HG03045 (cell line): ENCODE measurements at regions not wholly inside any gene's neighbourhood (a gene's known extent, or its start where the extent isn't known, plus 50 kb on each side); places are given as distances from the start of the nearest gene placed in this dataset.

Source experiments
- ATAC-seq: cut with Tn5 transposase; IDR thresholded peaks from one replicate; pipeline ENCODE4 v1.9.1; 2021; ENCODE audit warnings: mild to moderate bottlenecking, moderate library complexity; ENCODE audit not compliant: unreplicated experiment

- no peak for ATAC-seq
Measured at GRCh38 chr1:38098101-38098847, 51.7 kb upstream of the POU3F1 start.

- ATAC-seq, result no peak
Measured at GRCh38 chr1:38097284-38097898, 50.8 kb upstream of the POU3F1 start.
